ENCODE measurements at regions not wholly inside any gene's neighbourhood (a gene's known extent, or its start where the extent isn't known, plus 50 kb on each side); places are given as distances from the start of the nearest gene placed in this dataset.

DNA sequence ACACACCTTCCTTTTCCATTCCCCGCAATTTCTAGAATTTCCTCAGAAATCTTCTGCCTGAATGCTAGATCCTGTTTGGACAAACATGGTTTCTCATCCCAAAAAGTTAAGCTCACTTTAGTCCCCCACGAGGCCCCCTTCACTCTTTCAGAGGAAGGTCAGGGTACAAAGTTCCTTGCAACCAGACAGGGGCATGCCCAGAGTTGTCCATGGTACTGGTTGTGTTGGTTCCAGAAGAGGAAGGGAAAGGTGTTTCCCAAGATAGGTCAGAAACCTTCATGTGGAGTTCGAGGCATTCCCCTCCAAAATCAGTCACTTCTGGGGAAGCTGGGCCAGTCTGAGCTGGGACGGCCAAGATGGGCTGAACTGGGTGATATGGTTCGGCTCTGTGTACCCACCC is 167.6 kb upstream of the MAFB start:
- Mint-ChIP-seq H3K4me1 (ENCODE audit: low read depth, unreplicated experiment) (no peaks in the 10 kb centered on the region), H3K27ac (ENCODE audit: unreplicated experiment) (no peak overlapping the region), H3K36me3 (ENCODE audit: insufficient read depth, unreplicated experiment) (no peaks in the 10 kb centered on the region), H3K4me3 (ENCODE audit: low read depth, unreplicated experiment) (no peak overlapping the region), H3K9me3 (ENCODE audit: low read depth, unreplicated experiment) (no peaks in the 10 kb centered on the region), H3K27me3 (ENCODE audit: unreplicated experiment) (peaks cover 95% of the 10 kb centered on the region)
- TF ChIP-seq, protein P1, sequence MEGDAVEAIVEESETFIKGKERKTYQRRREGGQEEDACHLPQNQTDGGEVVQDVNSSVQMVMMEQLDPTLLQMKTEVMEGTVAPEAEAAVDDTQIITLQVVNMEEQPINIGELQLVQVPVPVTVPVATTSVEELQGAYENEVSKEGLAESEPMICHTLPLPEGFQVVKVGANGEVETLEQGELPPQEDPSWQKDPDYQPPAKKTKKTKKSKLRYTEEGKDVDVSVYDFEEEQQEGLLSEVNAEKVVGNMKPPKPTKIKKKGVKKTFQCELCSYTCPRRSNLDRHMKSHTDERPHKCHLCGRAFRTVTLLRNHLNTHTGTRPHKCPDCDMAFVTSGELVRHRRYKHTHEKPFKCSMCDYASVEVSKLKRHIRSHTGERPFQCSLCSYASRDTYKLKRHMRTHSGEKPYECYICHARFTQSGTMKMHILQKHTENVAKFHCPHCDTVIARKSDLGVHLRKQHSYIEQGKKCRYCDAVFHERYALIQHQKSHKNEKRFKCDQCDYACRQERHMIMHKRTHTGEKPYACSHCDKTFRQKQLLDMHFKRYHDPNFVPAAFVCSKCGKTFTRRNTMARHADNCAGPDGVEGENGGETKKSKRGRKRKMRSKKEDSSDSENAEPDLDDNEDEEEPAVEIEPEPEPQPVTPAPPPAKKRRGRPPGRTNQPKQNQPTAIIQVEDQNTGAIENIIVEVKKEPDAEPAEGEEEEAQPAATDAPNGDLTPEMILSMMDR (IDR thresholded peaks at IDR 0.05; ENCODE audit: unreplicated experiment), result no peak
- CTCF ChIA-PET, result no interaction called here
- BruUV-seq (replicated peaks), result no TSS peak
- intact Hi-C loops (cut with micrococcal nuclease; ENCODE audit: unreplicated experiment), result no loop called here
- DNase-seq, result no peak

GRCh38 chr20:40860487-40860902 is 168.1 kb upstream of the TOP1 start:
- DNase-seq, result peak; percentile 10
- no peaks in the 10 kb centered on the region for H3K9me3 Mint-ChIP-seq (ENCODE audit: low read depth, unreplicated experiment)
- CTCF ChIA-PET, result interaction anchor here (1.0 kb wide), 1 partner anchor 10 kb away, joined by 4 read pairs; no protein-coding TSS in a partner anchor
- TF ChIP-seq, protein P1 (IDR thresholded peaks at IDR 0.05; ENCODE audit: unreplicated experiment), result no peak
- H3K27ac Mint-ChIP-seq (ENCODE audit: unreplicated experiment), result no peak overlapping the region
- H3K4me1 Mint-ChIP-seq (ENCODE audit: low read depth, unreplicated experiment), result no peaks in the 10 kb centered on the region
- no peak overlapping the region for H3K4me3 Mint-ChIP-seq (ENCODE audit: low read depth, unreplicated experiment)
- BruUV-seq (replicated peaks), result no TSS peak
- H3K27me3 Mint-ChIP-seq (ENCODE audit: unreplicated experiment), result peaks cover 95% of the 10 kb centered on the region
- intact Hi-C loops (cut with micrococcal nuclease; ENCODE audit: unreplicated experiment), result no loop called here
- H3K36me3 Mint-ChIP-seq (ENCODE audit: insufficient read depth, unreplicated experiment), result no peaks in the 10 kb centered on the region

- DNase-seq, result no peak
- intact Hi-C loops (cut with micrococcal nuclease; ENCODE audit: unreplicated experiment), result no loop called here
- no peaks in the 10 kb centered on the region for H3K4me1 Mint-ChIP-seq (ENCODE audit: low read depth, unreplicated experiment)
- peaks cover 95% of the 10 kb centered on the region for H3K27me3 Mint-ChIP-seq (ENCODE audit: unreplicated experiment)
- no peaks in the 10 kb centered on the region for H3K9me3 Mint-ChIP-seq (ENCODE audit: low read depth, unreplicated experiment)
- H3K36me3 Mint-ChIP-seq (ENCODE audit: insufficient read depth, unreplicated experiment), result no peaks in the 10 kb centered on the region
- TF ChIP-seq, protein P1 (IDR thresholded peaks at IDR 0.05; ENCODE audit: unreplicated experiment), result no peak
- no TSS peak for BruUV-seq (replicated peaks)
- no peak overlapping the region for H3K4me3 Mint-ChIP-seq (ENCODE audit: low read depth, unreplicated experiment)
- no peak overlapping the region for H3K27ac Mint-ChIP-seq (ENCODE audit: unreplicated experiment)
- CTCF ChIA-PET, result no interaction called here
These were observed 167.1 kb upstream of the TOP1 start for GRCh38 chr20:40861427-40862008.

GRCh38 chr20:40863355-40863919 is 165.2 kb upstream of the TOP1 start:
- TF ChIP-seq, protein P1 (IDR thresholded peaks at IDR 0.05; ENCODE audit: unreplicated experiment), result no peak
- intact Hi-C loops (cut with micrococcal nuclease; ENCODE audit: unreplicated experiment), result no loop called here
- no peak overlapping the region for H3K27ac Mint-ChIP-seq (ENCODE audit: unreplicated experiment)
- H3K4me1 Mint-ChIP-seq (ENCODE audit: low read depth, unreplicated experiment), result no peaks in the 10 kb centered on the region
- no TSS peak for BruUV-seq (replicated peaks)
- H3K9me3 Mint-ChIP-seq (ENCODE audit: low read depth, unreplicated experiment), result no peaks in the 10 kb centered on the region
- H3K36me3 Mint-ChIP-seq (ENCODE audit: insufficient read depth, unreplicated experiment), result no peaks in the 10 kb centered on the region
- DNase-seq, result no peak
- CTCF ChIA-PET, result no interaction called here
- H3K4me3 Mint-ChIP-seq (ENCODE audit: low read depth, unreplicated experiment), result no peak overlapping the region
- H3K27me3 Mint-ChIP-seq (ENCODE audit: unreplicated experiment), result peaks cover 83% of the 10 kb centered on the region

Data from Calu3 (cell line).